ENCODE measurements at regions not wholly inside any gene's neighbourhood (a gene's known extent, or its start where the extent isn't known, plus 50 kb on each side); places are given as distances from the start of the nearest gene placed in this dataset.

DNA sequence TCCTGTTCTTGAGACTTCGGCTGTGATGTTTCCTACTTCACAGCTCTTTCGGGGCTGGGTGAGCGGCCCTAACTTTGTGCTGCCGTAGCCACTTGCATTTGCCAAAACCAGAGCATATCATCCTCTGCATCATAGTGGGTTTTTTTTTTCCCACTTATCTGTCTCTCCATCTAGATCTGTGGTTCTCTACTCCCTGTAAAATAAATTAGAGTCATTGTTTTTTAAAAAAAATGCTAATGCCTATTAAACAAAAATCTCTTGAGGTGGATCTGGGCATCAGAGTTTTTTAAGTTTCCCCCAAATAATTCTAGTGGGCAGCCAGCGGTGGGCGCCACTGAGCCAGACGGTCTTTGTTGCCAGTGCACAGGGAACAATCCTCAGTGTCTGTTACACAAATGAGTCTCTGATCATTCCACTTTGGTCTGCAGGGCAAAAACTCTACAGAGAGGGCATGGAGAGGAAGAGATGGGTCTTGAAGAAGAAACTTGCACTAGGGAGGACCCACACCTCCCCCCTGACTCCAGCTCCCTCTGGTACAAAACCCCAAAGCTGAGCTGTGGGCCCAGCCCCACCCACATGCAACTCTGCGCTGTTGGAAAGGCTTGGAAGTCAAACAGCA lies 62.4 kb upstream of the BCL2L14 start:
- peaks cover 2% of the 10 kb centered on the region; the same call in 1 of the 2 replicates for H3K79me2 ChIP-seq (ENCODE audit: control insufficient read depth, insufficient read depth, low read length)
- no peaks in the 10 kb centered on the region for H3K9me3 ChIP-seq (replicated peaks; ENCODE audit: control insufficient read depth, insufficient read depth, low read length)
- H3K9ac ChIP-seq (ENCODE audit: control insufficient read depth, insufficient read depth, low read length) = peak overlapping the region; percentile 37
- peak overlapping the region; percentile 48 for H3K4me2 ChIP-seq (ENCODE audit: control insufficient read depth, insufficient read depth)
- intact Hi-C loops (cut with micrococcal nuclease; ENCODE audit: unreplicated experiment) = loop anchor here (2.0 to 5.0 kb wide), 2 partner anchors 106 to 126 kb away; no protein-coding TSS in a partner anchor
- ATAC-seq = peak; percentile 4; the same call in 2 of the 3 replicates
- CTCF ChIA-PET = interaction anchor here (0.6 to 5.0 kb wide), 17 partner anchors 9 to 428 kb away, joined by 3 to 79 read pairs (median 5); no protein-coding TSS in a partner anchor
- H2AFZ ChIP-seq (ENCODE audit: control insufficient read depth, low read depth, low read length) = no peak overlapping the region; the same call in 1 of the 2 replicates
- H3K4me3 ChIP-seq = no peak overlapping the region
- RAD21 ChIA-PET (ENCODE audit: unreplicated experiment) = interaction anchor here (0.7 to 5.0 kb wide), 11 partner anchors 14 to 445 kb away, joined by 3 to 98 read pairs (median 9); no protein-coding TSS in a partner anchor
- TF ChIP-seq MXI1 (IDR thresholded peaks at IDR 0.05; ENCODE audit: low read depth, low read length) (no peak), TBL1XR1 (IDR thresholded peaks at IDR 0.05; ENCODE audit: low read depth, low read length) (no peak), ZNF217 (IDR thresholded peaks at IDR 0.05) (0 out of 2 replicates have a peak, but pooled peaks have one; percentile 17), RUNX3 (IDR thresholded peaks at IDR 0.05; ENCODE audit: low read length) (0 out of 2 replicates have a peak, but pooled peaks have one; percentile 22), RAD21 (IDR thresholded peaks at IDR 0.05; ENCODE audit: insufficient read depth, low read depth, low read length) (peak; percentile 60), SMARCA5 (IDR thresholded peaks at IDR 0.05) (peak; percentile 18; the same call in 1 of the 2 replicates), PRDM15 (CRISPR knock-in tag; IDR thresholded peaks at IDR 0.05) (no peak), SMC3 (IDR thresholded peaks at IDR 0.05; ENCODE audit: borderline replicate concordance, low read length) (peak; percentile 38; the same call in 1 of the 2 replicates), CTCF (IDR thresholded peaks at IDR 0.05 in 2 of 3, conservative IDR thresholded peaks at IDR 0.05 in 1 of 3; ENCODE audit: control insufficient read depth in 2 of 3, extremely low read depth in 1 of 3, insufficient read depth in 1 of 3, low read depth in 3 of 3, low read length in 3 of 3) (peak; percentile 45 to 75 (median 67)), CHD1 (IDR thresholded peaks at IDR 0.05; ENCODE audit: low read depth, low read length) (no peak), ZNF687 (IDR thresholded peaks at IDR 0.05) (0 out of 2 replicates have a peak, but pooled peaks have one; percentile 26)
- POLR2A ChIA-PET = interaction anchor here (0.9 to 4.7 kb wide), 3 partner anchors 23 to 27 kb away, joined by 3 to 33 read pairs (median 5); no protein-coding TSS in a partner anchor
- no peaks in the 10 kb centered on the region for H3K27me3 ChIP-seq (replicated peaks in 1 of 2; ENCODE audit: control insufficient read depth in 2 of 2, insufficient read depth in 2 of 2, low read length in 1 of 2)
- DNase-seq (ENCODE audit: low read depth, low spot score) = no peak
- no peaks in the 10 kb centered on the region for H4K20me1 ChIP-seq (ENCODE audit: control insufficient read depth, insufficient read depth)
- peak overlapping the region; percentile 90 for H3K27ac ChIP-seq (ENCODE audit: control insufficient read depth, insufficient read depth)
- SMC1A ChIA-PET (ENCODE audit: uncharacterized antibody, unreplicated experiment) = interaction anchor here (0.6 to 5.5 kb wide), 21 partner anchors 9 to 444 kb away, joined by 3 to 70 read pairs (median 7); no protein-coding TSS in a partner anchor
- no peaks in the 10 kb centered on the region for H3K36me3 ChIP-seq (ENCODE audit: control insufficient read depth in 2 of 2, insufficient read depth in 2 of 2, low read length in 1 of 2)
- in situ Hi-C loops (cut with MboI) = no loop called here
- WGBS (ENCODE audit: insufficient coverage, insufficient replicate concordance, low lambda C conversion rate, missing lambda C conversion rate) = 49% methylated on average over 8 of the region's 8 CpGs
- no peak for FAIRE-seq
- no TSS peak for BruUV-seq (replicated peaks)
- H3K4me1 ChIP-seq (ENCODE audit: control insufficient read depth, insufficient read depth, low read length) = peaks cover 57% of the 10 kb centered on the region

All from GM12878 (cell line).